Activated T-cell treated with anti-CD3 and anti-CD28 coated beads for 1 hour (primary cell): ENCODE measurements at regions not wholly inside any gene's neighbourhood (a gene's known extent, or its start where the extent isn't known, plus 50 kb on each side); places are given as distances from the start of the nearest gene placed in this dataset.

Source experiments
- DNase-seq: peaks from one replicate; pipeline ENCODE4 v3.0.0-alpha.2; 2020; ENCODE audit warnings: low read depth

DNA sequence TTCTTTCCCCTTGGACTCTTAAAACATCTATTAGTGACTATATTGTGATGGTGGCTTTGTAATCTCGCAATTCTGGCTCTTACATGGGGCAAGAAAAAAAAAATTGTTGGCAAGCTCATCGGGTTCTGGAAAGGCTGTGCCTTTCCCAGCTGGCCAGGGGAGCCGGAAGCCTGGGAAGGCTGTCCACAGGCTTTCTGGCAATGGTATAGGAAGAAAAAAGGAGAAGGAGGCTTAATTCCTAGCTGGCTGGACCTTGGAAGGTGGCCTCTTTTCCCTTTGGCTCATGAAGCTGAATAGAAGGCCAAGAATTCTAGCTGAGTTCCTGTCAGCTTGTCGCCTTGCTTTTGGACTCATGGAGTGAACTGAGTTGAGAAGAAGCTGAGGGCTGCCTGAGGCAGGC, 243.5 kb upstream of the SEMA6D start:
- DNase-seq = no peak

DNA sequence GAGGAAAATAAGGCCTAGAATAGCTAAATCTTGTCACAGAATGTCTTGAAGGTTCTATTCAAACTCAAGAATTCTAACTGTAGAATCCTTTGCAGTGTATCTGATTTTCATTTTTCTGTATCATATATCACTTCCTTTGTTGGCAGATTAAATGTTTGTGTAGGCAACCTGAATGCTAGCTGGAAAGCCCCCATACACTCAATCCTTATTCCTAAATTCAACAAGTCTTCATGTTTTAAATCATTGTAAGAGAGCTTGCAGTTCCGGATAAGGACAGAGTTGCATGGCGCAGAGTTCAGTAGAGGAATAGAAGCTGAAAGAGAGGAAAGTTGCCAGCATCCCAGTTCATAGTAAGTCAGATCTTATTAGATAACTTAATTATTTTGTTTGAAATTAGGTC, 242.0 kb upstream of the SEMA6D start:
- no peak for DNase-seq

GRCh38 chr15:47477341-47477740, 240.0 kb upstream of the SEMA6D start:
- DNase-seq = no peak

GRCh38 chr15:47484059-47484458, 233.2 kb upstream of the SEMA6D start:
- DNase-seq = no peak

- no peak for DNase-seq
These were observed 232.3 kb upstream of the SEMA6D start for GRCh38 chr15:47484997-47485396.

DNA sequence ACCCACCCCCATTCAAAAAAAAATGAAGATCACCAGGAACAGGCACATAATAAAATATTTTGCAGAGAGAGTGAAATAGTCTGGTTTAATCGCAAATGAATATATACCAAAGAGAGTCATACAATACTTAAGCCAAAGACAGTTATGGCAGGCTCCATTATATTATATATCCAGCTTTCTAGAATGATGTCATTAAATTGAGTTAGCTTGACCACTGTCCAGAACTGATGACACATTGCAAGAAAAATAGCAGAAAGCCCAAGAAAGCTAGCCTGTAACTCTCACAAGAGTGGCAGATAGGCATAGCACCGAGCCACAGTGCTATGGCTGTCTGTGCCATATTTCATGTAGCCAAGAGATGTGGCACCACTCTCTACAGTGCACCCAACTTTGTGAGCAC, 231.9 kb upstream of the SEMA6D start:
- no peak for DNase-seq

DNA sequence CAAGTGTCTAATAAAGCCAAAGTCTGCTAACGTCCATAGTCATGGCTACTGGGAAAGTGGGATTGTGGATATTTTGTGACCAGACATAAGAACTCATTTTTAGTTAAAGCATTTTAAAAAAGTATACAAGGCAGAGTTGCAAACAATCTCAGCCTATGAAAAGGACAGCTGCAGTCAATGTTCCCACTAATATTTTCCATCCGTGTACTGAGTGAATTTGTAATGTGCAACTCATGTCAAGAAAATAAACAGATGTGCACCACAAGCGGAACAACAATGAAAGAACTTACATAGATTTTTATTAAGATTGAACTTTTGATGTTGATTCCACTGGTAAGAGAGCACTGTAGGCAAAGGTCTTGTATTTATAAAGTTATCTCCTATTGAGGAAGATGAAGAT, 231.3 kb upstream of the SEMA6D start:
- no peak for DNase-seq

- DNase-seq = no peak
These were observed 225.1 kb upstream of the SEMA6D start for GRCh38 chr15:47492195-47492594.

DNA sequence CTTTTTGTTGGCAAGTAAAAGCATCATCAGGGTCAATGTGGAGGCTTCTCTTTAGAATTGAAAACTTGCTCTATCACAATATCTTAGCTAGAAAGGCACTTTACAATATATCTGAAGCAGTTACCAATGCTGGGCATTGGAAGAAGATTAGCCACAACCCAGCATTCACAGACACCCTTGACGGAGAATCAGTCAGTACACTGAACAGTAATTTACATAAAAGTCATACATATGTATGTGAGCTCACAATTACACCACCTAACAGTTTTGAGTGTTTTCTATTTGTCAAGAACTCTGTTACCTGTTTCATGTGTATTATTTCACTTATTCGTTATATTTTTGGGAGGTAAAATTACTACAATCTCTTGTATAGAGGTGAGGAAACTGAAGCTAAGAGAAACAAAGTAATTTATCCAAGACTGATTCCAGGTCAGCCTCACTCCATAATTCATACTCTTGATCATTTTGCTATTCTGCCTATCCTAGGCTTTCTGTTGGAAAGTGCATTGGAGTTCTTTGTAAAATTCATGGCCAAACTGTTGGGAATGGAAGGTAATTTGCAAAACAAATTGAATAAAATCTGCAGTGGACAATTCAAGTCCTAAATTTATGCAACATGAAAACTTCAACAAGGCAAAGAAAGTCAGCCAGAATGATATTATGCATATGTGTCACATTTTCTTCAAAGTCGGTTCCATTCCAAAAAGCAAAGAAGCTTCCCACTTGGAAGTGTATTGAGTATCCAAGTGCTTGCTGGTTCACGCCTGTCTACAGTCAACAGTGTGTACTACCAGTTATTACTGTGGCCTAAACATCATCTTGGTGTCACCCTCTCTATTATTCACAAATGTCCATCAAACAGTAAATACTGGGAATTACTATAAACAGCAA, 223.7 kb upstream of the SEMA6D start:
- DNase-seq = no peak

- DNase-seq = no peak
These were observed 220.7 kb upstream of the SEMA6D start for GRCh38 chr15:47496343-47497185.

GRCh38 chr15:47500842-47501241, 216.5 kb upstream of the SEMA6D start:
- DNase-seq = no peak

DNA sequence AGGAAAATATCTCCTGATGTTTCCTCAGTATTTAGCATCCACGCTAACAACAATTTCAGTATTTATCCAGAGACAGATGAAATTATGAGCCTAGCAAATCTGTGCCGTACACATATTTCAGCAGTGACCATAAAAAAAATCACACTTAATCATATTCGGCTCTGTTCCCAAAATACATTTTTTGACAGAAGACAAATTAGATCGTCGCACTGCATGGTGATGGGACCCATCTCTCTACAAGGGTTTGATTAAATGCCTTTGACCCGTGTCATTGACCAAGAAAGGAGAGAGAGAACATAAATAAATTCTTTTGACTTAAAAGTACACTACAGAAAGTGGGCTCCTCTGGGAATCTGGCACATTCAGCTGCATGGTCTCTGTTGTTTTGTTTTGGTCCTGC, 215.3 kb upstream of the SEMA6D start:
- DNase-seq = no peak

DNA sequence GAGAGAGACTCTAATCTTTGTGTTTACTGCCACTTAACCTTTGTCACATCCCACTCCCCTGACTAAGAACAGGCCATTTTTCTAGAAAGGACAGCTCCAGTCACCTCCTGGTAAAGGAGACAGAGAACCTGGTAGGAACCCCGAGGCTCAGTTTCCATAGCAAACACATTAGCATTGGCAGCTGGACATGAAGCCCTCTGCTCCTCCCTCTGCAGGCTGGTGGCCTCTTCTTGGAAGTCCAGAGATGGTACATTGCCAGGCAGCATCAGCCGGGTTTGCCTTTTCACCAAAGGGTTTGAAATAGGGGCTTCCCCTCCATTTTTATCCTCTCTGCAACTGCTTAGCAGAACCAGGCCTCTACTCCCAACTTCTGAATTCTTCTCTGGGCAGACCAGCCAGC, 213.4 kb upstream of the SEMA6D start:
- no peak for DNase-seq

DNA sequence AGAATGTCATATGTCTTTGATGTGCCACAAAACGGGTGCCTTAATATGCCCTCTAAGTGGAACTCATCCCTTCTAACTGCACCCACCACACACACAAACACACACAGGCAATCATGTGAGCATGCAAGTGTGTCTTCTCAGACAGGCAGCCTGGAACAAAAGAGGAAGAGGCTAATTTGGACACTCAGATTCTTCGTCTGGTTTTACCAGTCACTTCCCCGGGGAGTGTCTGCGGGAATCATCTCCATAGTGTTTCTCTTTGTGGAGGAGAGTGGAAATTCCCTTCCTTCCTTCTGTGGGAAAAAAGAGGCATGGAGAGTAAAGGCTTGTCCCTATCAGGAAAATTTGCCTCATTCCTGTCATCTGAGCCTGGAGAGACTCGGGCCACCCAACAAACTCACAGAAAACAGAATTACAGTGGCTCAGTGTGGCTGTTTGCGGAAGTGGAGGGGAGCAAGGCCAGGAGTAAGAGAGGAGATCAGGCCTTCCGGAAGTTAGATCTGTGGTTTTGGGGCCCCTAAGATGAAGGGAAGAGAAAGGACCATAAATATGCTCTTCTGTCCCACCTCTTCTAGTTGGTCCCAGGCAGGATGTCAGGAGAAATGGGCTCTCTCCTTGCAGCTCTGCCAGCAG, 212.6 kb upstream of the SEMA6D start:
- no peak for DNase-seq

- DNase-seq = no peak
These were observed 211.5 kb upstream of the SEMA6D start for GRCh38 chr15:47505712-47506328.

DNA sequence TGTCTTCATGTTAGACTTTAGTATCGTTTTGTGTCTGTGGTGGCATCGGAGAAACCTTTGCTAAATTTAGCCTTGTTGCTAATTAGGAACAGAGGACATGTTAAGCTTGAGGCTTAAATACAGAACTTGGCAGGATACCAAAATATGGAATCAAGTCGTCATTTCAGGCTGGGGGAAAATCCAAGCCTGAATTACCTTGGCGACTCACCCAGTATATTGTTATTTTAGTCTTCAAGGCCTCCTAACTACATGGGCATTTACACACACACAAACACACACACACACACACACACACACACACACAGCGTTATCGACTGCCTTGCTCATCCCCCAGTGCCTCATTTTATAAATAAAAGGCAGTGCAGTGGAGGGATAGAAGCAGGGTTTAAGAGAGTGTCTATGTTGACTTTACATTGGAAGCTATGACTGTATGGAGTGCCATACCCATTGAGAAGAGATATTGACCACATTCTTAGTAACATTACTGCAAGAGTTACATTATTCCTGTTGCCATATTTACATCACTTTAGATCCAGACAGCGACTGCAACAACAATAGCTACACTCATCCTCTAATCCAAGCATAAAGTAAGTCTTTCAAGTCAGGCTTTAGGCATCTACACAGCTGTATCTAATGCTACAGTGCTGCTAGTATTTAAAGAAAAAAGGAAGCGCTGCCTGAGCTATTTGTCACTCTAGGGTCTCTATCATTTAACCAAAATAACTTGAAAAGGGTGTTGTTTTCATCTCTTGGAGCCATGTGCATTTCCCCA, 210.8 kb upstream of the SEMA6D start:
- no peak for DNase-seq

DNA sequence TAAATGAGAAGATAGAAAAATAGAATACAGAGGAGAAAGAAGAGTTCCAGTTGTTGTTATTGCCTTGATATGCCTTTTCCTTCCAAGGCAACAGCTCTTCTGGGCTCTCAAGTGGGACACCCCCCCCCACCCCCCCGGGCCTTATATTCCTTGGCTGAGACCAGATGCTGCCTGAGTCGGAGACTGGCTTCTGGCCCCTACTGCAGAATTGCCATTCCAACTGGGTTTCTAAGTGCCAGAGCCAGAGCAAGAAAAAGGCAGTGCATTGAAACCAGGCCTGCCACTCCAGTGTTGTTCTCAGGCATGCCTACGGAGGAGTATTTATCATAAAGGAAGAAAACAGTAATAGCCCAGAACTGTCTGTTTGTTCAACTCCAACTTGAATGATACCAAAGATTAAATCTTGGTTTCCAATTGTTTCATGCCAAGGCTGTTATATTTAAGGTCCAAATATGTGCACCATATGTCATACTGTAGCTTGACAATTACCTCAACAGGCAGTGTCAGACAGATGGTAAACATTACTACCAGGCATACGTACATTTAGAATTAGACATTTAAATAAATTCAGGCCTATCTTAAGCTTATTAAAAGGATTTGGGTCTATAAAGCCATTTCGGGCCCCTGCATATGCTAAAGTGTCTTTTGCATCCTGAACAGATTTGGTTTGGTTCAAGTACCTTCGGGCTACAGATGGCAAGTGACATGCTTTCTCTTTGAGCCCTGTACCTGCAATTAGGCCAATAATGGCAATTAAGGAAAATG, 209.9 kb upstream of the SEMA6D start:
- no peak for DNase-seq

GRCh38 chr15:47511261-47511660, 206.0 kb upstream of the SEMA6D start:
- DNase-seq = no peak

DNA sequence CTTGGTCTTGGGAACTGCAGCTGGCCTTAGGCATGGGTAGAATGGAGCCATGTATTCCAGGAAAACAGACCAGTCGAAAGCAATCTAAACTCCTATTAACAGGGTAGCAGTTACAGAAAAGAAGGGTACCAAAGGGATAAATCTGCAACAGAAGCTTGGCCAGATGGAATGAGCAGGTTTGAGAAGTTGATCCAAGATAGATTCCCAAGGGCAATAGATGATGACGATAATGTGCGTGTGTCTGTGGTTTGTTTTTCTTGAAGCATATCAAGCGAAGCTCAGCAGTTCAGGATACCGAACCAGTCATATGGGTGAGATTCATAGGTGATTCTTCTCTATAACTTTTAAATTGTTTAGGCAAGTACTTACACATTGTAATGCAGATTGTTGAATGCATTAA, 203.8 kb upstream of the SEMA6D start:
- DNase-seq = no peak

GRCh38 chr15:47514200-47514652, 203.1 kb upstream of the SEMA6D start:
- DNase-seq = no peak

GRCh38 chr15:47516558-47516957, 200.7 kb upstream of the SEMA6D start:
- DNase-seq = no peak
